ENCODE measurements at regions not wholly inside any gene's neighbourhood (a gene's known extent, or its start where the extent isn't known, plus 50 kb on each side); places are given as distances from the start of the nearest gene placed in this dataset.

DNA sequence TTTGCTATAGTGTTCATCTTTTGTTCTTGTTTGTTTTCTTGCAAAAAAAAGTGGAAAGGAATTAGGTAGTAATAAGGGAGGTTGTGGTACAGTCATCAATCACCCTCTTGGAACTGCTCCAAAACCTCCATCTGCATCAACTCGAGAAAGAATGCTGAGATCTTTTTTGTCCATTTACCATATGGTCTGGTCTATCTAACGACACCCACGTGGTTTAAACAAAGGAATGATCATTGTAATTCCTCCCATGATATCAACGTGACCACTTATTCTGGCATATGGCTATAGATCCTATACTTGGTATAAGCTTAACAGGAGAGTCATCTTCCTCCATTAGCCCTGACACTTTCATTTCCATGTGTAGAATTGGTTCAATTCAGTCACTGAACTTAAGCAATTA is 1025.3 kb upstream of the NXPH2 start:
- no peaks in the 10 kb centered on the region for H4K20me1 ChIP-seq (ENCODE audit: insufficient read depth, low read length)
- H3K4me2 ChIP-seq (ENCODE audit: low read length), result no peak overlapping the region
- no peaks in the 10 kb centered on the region for H3K36me3 ChIP-seq (ENCODE audit: insufficient read depth, low read length)
- H2AFZ ChIP-seq (ENCODE audit: low read length), result no peak overlapping the region
- H3K9me3 ChIP-seq (ENCODE audit: low read length), result no peaks in the 10 kb centered on the region
- H3K79me2 ChIP-seq (ENCODE audit: insufficient read depth, low read length), result no peaks in the 10 kb centered on the region
- H3K9me2 ChIP-seq (ENCODE audit: low read depth, low read length), result no peaks in the 10 kb centered on the region
- TF ChIP-seq, protein P1, sequence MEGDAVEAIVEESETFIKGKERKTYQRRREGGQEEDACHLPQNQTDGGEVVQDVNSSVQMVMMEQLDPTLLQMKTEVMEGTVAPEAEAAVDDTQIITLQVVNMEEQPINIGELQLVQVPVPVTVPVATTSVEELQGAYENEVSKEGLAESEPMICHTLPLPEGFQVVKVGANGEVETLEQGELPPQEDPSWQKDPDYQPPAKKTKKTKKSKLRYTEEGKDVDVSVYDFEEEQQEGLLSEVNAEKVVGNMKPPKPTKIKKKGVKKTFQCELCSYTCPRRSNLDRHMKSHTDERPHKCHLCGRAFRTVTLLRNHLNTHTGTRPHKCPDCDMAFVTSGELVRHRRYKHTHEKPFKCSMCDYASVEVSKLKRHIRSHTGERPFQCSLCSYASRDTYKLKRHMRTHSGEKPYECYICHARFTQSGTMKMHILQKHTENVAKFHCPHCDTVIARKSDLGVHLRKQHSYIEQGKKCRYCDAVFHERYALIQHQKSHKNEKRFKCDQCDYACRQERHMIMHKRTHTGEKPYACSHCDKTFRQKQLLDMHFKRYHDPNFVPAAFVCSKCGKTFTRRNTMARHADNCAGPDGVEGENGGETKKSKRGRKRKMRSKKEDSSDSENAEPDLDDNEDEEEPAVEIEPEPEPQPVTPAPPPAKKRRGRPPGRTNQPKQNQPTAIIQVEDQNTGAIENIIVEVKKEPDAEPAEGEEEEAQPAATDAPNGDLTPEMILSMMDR (IDR thresholded peaks at IDR 0.05; ENCODE audit: low read length), result no peak
- no peak for TF ChIP-seq EZH2 (IDR thresholded peaks at IDR 0.05; ENCODE audit: borderline replicate concordance, low read length)
- no peak overlapping the region for H3K4me3 ChIP-seq (ENCODE audit: low read depth, low read length, poor library complexity, severe bottlenecking)
- H3K4me1 ChIP-seq (ENCODE audit: insufficient read depth, low read length, severe bottlenecking), result no peaks in the 10 kb centered on the region
- no peaks in the 10 kb centered on the region for H3F3A ChIP-seq (ENCODE audit: insufficient read depth, low read length)
- H3K9ac ChIP-seq (ENCODE audit: low read length), result no peak overlapping the region
- H3K27ac ChIP-seq (ENCODE audit: low read depth, low read length, poor library complexity, severe bottlenecking), result no peak overlapping the region
- no peaks in the 10 kb centered on the region for H3K27me3 ChIP-seq (ENCODE audit: insufficient read depth, low read length)

DNA sequence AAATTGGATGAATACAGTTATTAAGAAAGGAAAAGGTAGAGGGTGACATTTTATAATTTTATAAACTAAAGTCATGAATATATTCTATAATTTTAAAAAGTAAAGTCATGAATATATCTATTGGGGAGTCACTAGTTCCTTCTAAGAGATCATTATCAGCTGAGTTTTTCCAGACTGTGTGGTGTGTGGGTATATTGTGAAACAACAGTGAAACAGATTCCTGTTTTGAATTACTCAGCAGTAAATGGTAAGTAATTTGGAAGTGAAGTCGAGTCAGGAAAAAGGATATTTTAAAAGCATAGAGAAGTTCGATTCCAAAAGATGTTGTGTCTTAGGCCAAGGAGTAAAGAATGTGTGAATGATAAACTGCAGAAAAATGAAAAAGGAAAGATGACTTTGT is 1018.2 kb upstream of the NXPH2 start:
- no peak for TF ChIP-seq EZH2 (IDR thresholded peaks at IDR 0.05; ENCODE audit: borderline replicate concordance, low read length)
- TF ChIP-seq, protein P1 (IDR thresholded peaks at IDR 0.05; ENCODE audit: low read length), result no peak
- H3K4me2 ChIP-seq (ENCODE audit: low read length), result no peak overlapping the region

DNA sequence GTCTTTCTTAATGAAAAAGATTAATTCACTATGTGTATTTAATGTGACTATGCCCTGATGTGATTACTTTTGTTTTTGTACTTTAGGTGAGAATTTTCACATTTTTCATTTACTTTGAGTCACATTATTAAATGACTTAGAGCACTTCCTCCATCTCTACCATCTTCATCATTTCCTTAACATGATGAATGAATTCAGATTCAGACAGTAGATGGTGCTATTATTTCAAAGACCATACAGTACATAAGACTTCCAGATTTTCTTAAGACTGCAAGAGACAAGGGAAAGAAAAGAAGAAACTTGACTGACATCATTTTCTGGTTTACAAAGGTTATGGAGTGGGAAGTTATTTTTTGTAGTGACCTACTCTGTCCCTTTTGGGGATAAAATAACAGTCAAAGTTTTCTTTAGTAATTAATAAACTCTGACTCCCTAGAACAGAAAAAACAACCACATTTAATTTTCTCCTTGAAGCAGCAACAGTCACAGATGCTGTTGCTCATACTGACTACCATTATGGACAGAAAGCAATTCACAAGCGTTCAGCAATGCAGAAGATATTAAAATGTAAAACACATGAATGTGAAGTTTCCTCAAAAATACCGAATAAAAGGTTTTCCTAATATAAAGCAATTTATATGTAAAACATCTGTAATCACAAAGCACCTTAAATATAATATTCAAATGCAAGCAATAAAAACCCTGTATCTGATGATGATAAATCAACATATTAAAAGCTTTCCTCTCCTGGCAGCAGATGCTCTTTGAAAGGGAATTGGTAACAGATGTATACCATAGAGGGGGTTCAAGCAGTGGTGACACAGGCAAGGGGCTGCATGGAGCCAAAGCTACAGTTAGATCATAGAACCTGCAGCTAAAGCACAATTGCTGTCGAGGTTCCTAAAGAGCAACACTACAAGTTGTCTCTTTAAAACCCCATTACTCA is 1010.9 kb upstream of the NXPH2 start:
- Histone ChIP-seq H3K9me2 (ENCODE audit: low read depth, low read length) (no peaks in the 10 kb centered on the region), H3K4me2 (ENCODE audit: low read length) (no peak overlapping the region), H3K79me2 (ENCODE audit: insufficient read depth, low read length) (no peaks in the 10 kb centered on the region), H3F3A (ENCODE audit: insufficient read depth, low read length) (no peaks in the 10 kb centered on the region), H3K9me3 (ENCODE audit: low read length) (no peaks in the 10 kb centered on the region), H2AFZ (ENCODE audit: low read length) (no peak overlapping the region), H3K27me3 (ENCODE audit: insufficient read depth, low read length) (no peaks in the 10 kb centered on the region), H3K36me3 (ENCODE audit: insufficient read depth, low read length) (no peaks in the 10 kb centered on the region), H3K9ac (ENCODE audit: low read length) (no peak overlapping the region), H4K20me1 (ENCODE audit: insufficient read depth, low read length) (no peaks in the 10 kb centered on the region), H3K4me1 (ENCODE audit: insufficient read depth, low read length, severe bottlenecking) (no peaks in the 10 kb centered on the region), H3K27ac (ENCODE audit: low read depth, low read length, poor library complexity, severe bottlenecking) (no peak overlapping the region), H3K4me3 (ENCODE audit: low read depth, low read length, poor library complexity, severe bottlenecking) (no peak overlapping the region)
- TF ChIP-seq, protein P1 (IDR thresholded peaks at IDR 0.05; ENCODE audit: low read length), result peak; percentile 50; the same call in 1 of the 2 replicates
- TF ChIP-seq EZH2 (IDR thresholded peaks at IDR 0.05; ENCODE audit: borderline replicate concordance, low read length), result no peak

More for the DNA sequence above, 1018.2 kb upstream of the NXPH2 start:
- Histone ChIP-seq H3K9me2 (ENCODE audit: low read depth, low read length) (no peaks in the 10 kb centered on the region), H3K9ac (ENCODE audit: low read length) (no peak overlapping the region), H4K20me1 (ENCODE audit: insufficient read depth, low read length) (no peaks in the 10 kb centered on the region), H2AFZ (ENCODE audit: low read length) (no peak overlapping the region), H3K27ac (ENCODE audit: low read depth, low read length, poor library complexity, severe bottlenecking) (no peak overlapping the region), H3K4me1 (ENCODE audit: insufficient read depth, low read length, severe bottlenecking) (no peaks in the 10 kb centered on the region), H3K4me3 (ENCODE audit: low read depth, low read length, poor library complexity, severe bottlenecking) (no peak overlapping the region), H3K36me3 (ENCODE audit: insufficient read depth, low read length) (no peaks in the 10 kb centered on the region), H3F3A (ENCODE audit: insufficient read depth, low read length) (no peaks in the 10 kb centered on the region), H3K27me3 (ENCODE audit: insufficient read depth, low read length) (no peaks in the 10 kb centered on the region), H3K79me2 (ENCODE audit: insufficient read depth, low read length) (no peaks in the 10 kb centered on the region), H3K9me3 (ENCODE audit: low read length) (no peaks in the 10 kb centered on the region)

Measured in OCI-LY1 (cell line).